Naive thymus-derived CD8-positive, alpha-beta T cell (primary cell): ENCODE measurements at regions not wholly inside any gene's neighbourhood (a gene's known extent, or its start where the extent isn't known, plus 50 kb on each side); places are given as distances from the start of the nearest gene placed in this dataset.

Experiments
- ATAC-seq, 2 donors: fragments of 150-1000 bp; cut with Tn5 transposase in 1 of 2; sonication (Bioruptor Pico), chemical (Tn5 transposase) in 1 of 2; 1 replicate in 1 of 2; 2 replicates in 1 of 2; pipeline ENCODE4 v1.10.0; 2021; ENCODE audit warnings: mild to moderate bottlenecking in 2 of 2, moderate library complexity in 2 of 2
- POLR2A ChIA-PET: fragments of 350-600 bp; sonication (Branson Sonifier 250); formaldehyde crosslinking; loops from one replicate; lab custom pipeline; 2021; ENCODE audit warnings: antibody characterized with exemption; lab: Charles Lee
- DNase-seq, 10 donors: peaks; one replicate each; pipeline versions ENCODE4 v3.0.0 to v3.0.0-alpha.2; 2020 to 2022
- H3K27ac Mint-ChIP-seq, 10 donors: one replicate each; pipeline ENCODE4 v1.8.0; 2020 to 2022; ENCODE audit warnings: mild to moderate bottlenecking in 10 of 10, mixed read lengths in 10 of 10, moderate library complexity in 4 of 10, inconsistent platforms in 1 of 10
- H3K27me3 Mint-ChIP-seq, 5 donors: one replicate each; pipeline ENCODE4 v1.8.0; 2021 to 2022; ENCODE audit warnings: mixed read lengths in 5 of 5
- H3K36me3 Mint-ChIP-seq, 3 donors: one replicate each; pipeline ENCODE4 v1.8.0; 2020 to 2022; ENCODE audit warnings: mixed read lengths in 3 of 3, mild to moderate bottlenecking in 2 of 3, inconsistent platforms in 1 of 3
- H3K4me1 Mint-ChIP-seq, 4 donors: one replicate each; pipeline ENCODE4 v1.8.0; 2021 to 2022; ENCODE audit warnings: mixed read lengths in 4 of 4
- H3K4me3 Mint-ChIP-seq, 10 donors: one replicate each; pipeline ENCODE4 v1.8.0; 2020 to 2022; ENCODE audit warnings: mild to moderate bottlenecking in 10 of 10, mixed read lengths in 10 of 10, moderate library complexity in 6 of 10, inconsistent platforms in 1 of 10
- H3K9me3 Mint-ChIP-seq, 9 donors: one replicate each; pipeline ENCODE4 v1.8.0; 2020 to 2022; ENCODE audit warnings: mixed read lengths in 9 of 9, mild to moderate bottlenecking in 3 of 9, inconsistent platforms in 1 of 9, moderate library complexity in 1 of 9

DNA sequence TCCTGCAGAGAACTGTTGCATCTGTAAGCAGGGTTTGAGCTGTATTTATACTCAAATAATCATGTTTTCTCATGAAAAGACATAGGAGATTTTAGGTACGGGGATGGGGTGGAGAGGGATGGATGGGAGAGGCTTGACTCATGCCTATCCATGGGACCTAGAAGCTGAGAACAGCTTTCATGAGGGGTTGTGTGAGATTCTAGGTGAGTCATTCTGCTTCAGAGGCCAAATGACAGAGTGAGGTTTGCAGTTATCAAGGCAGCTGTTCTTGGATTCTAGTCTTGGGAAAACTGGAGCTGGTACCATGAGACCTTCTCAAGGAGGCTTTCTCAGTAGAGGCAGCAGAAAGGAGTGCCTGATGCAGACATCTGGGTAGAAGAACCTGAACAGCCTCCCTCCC is 746.9 kb downstream of the TYW1 start:
- no peak for ATAC-seq
- H3K9me3 Mint-ChIP-seq = peaks cover 0 to 35% (median 13%) of the 10 kb centered on the region in 9 donors
- H3K27me3 Mint-ChIP-seq = peaks cover 0 to 9% (median 0%) of the 10 kb centered on the region in 5 donors
- DNase-seq = no peak
- H3K4me1 Mint-ChIP-seq = no peaks in the 10 kb centered on the region
- POLR2A ChIA-PET = no interaction called here
- peaks cover 0 to 5% (median 0%) of the 10 kb centered on the region in 3 donors for H3K36me3 Mint-ChIP-seq
- H3K27ac Mint-ChIP-seq = no peak overlapping the region
- H3K4me3 Mint-ChIP-seq = no peak overlapping the region

DNA sequence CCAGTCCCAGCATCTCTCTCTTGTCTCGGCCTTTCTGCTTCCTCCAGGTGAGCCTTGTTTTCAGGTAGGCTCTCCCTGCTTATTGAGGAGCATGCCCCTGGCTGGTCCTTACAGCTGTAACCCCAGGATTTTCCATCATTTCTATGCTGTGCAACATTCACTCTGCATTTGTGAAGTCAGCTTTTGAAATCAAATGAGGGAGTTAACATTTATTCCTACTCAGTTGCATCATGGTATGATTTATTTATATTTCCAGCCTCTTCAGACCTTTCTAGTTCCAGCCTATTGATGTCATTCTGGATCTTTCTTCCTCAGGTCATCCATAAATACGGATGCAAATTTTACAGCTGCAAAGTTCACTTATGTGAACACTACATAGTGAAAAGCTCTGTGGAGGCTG is 755.6 kb downstream of the TYW1 start:
- no peaks in the 10 kb centered on the region for H3K36me3 Mint-ChIP-seq
- peaks cover 0 to 15% (median 3%) of the 10 kb centered on the region in 9 donors for H3K9me3 Mint-ChIP-seq
- H3K4me1 Mint-ChIP-seq = no peaks in the 10 kb centered on the region
- DNase-seq = no peak
- peaks cover 0 to 11% (median 0%) of the 10 kb centered on the region in 5 donors for H3K27me3 Mint-ChIP-seq
- no peak for ATAC-seq
- H3K27ac Mint-ChIP-seq = no peak overlapping the region
- POLR2A ChIA-PET = no interaction called here
- no peak overlapping the region for H3K4me3 Mint-ChIP-seq

DNA sequence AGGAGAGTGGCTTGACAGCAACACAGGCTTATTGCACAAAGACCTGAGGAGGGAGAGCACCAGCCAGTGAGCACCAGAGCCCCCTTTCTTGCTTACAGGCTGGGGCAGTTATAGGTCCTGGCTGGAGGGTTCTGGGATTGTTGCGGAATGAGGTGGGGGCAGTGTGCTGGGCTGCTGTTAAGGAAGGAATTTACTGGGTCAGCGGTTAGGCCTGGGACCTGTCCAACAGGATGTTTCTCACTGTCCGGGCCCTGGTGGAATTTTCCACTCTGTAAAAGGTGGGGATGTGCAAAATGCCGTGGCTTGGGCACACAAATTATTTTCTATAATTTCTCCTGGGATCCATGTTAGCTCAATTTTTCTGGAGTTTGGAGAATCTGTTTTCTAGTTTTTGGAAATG is 757.3 kb downstream of the TYW1 start:
- H3K36me3 Mint-ChIP-seq = peaks cover 0 to 4% (median 0%) of the 10 kb centered on the region in 3 donors
- H3K27ac Mint-ChIP-seq = no peak overlapping the region
- POLR2A ChIA-PET = no interaction called here
- H3K27me3 Mint-ChIP-seq = peaks cover 0 to 9% (median 0%) of the 10 kb centered on the region in 5 donors
- H3K4me1 Mint-ChIP-seq = peaks cover 0 to 1% (median 0%) of the 10 kb centered on the region in 4 donors
- H3K4me3 Mint-ChIP-seq = no peak overlapping the region
- no peak for ATAC-seq
- H3K9me3 Mint-ChIP-seq = peaks cover 0 to 19% (median 7%) of the 10 kb centered on the region in 9 donors
- no peak for DNase-seq

GRCh38 chr7:67754651-67755050 is 758.0 kb downstream of the TYW1 start:
- H3K27me3 Mint-ChIP-seq = peaks cover 0 to 9% (median 0%) of the 10 kb centered on the region in 5 donors
- ATAC-seq (no peak), DNase-seq (no peak)
- H3K9me3 Mint-ChIP-seq = peaks cover 0 to 15% (median 7%) of the 10 kb centered on the region in 9 donors
- POLR2A ChIA-PET = no interaction called here
- H3K36me3 Mint-ChIP-seq = peaks cover 0 to 5% (median 0%) of the 10 kb centered on the region in 3 donors
- H3K4me3 Mint-ChIP-seq = no peak overlapping the region
- H3K27ac Mint-ChIP-seq = no peak overlapping the region
- peaks cover 0 to 1% (median 0%) of the 10 kb centered on the region in 4 donors for H3K4me1 Mint-ChIP-seq

- DNase-seq (no peak), ATAC-seq (no peak)
- H3K4me1 Mint-ChIP-seq = peaks cover 0 to 1% (median 0%) of the 10 kb centered on the region in 4 donors
- no peak overlapping the region for H3K27ac Mint-ChIP-seq
- H3K9me3 Mint-ChIP-seq = peaks cover 4 to 22% (median 12%) of the 10 kb centered on the region in 9 donors
- no peaks in the 10 kb centered on the region for H3K27me3 Mint-ChIP-seq
- H3K4me3 Mint-ChIP-seq = no peak overlapping the region
- H3K36me3 Mint-ChIP-seq = peaks cover 0 to 5% (median 0%) of the 10 kb centered on the region in 3 donors
- POLR2A ChIA-PET = no interaction called here
Observed at GRCh38 chr7:67758551-67758950, 761.9 kb downstream of the TYW1 start.

DNA sequence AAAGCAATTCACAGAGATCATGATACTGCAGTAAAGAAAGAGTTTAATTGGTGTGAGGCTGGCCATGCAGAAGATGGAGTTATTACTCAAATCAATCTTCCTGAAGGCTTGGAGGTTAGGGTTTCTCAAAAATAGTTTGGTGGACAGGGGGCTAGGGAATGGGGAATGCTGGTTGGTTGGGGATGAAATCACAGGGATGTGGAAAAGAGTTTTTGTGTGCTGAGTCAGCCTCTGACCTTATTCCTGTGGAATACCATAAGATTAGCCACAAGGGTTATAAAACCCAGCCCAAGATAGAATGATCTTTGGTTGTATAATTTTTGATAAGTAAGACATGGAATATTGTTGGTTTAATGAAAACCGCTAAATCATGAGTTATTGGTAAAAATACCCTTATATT is 764.3 kb downstream of the TYW1 start:
- DNase-seq (no peak), ATAC-seq (no peak)
- Mint-ChIP-seq H3K9me3 (peaks cover 6 to 21% (median 13%) of the 10 kb centered on the region in 9 donors), H3K4me3 (no peak overlapping the region), H3K4me1 (peaks cover 0 to 1% (median 0%) of the 10 kb centered on the region in 4 donors), H3K27me3 (no peaks in the 10 kb centered on the region), H3K36me3 (peaks cover 0 to 5% (median 0%) of the 10 kb centered on the region in 3 donors), H3K27ac (no peak overlapping the region)
- POLR2A ChIA-PET = no interaction called here

GRCh38 chr7:67762516-67762915 is 765.9 kb downstream of the TYW1 start:
- Mint-ChIP-seq H3K27me3 (no peaks in the 10 kb centered on the region), H3K9me3 (peaks cover 9 to 27% (median 17%) of the 10 kb centered on the region in 9 donors), H3K4me3 (no peak overlapping the region), H3K36me3 (peaks cover 0 to 10% (median 0%) of the 10 kb centered on the region in 3 donors), H3K27ac (no peak overlapping the region), H3K4me1 (peaks cover 0 to 1% (median 0%) of the 10 kb centered on the region in 4 donors)
- POLR2A ChIA-PET = no interaction called here
- DNase-seq (no peak), ATAC-seq (no peak)

DNA sequence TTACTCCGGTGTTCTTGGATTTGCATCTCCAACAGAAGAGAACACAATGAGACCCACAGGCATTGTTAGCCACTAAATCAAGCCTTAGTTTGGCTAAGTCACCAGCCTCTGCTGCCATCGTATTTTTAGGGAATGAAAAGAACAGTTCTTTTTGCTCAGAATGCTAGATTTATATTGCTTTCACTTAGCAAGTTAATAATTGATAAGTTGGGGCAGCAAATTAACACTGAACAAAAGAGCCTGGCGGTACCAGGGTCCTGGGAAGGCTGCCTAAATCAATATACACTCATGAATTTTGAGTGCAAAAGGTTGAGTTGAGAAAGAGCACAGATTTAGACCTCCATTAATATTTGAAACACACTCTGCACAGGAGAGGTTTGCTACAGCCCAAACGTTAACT is 767.7 kb downstream of the TYW1 start:
- POLR2A ChIA-PET = no interaction called here
- no peaks in the 10 kb centered on the region for H3K27me3 Mint-ChIP-seq
- ATAC-seq = no peak
- no peak overlapping the region for H3K4me3 Mint-ChIP-seq
- no peak overlapping the region for H3K27ac Mint-ChIP-seq
- no peak for DNase-seq
- H3K36me3 Mint-ChIP-seq = peaks cover 0 to 5% (median 0%) of the 10 kb centered on the region in 3 donors
- H3K9me3 Mint-ChIP-seq = peaks cover 6 to 25% (median 16%) of the 10 kb centered on the region in 9 donors
- H3K4me1 Mint-ChIP-seq = no peaks in the 10 kb centered on the region

DNA sequence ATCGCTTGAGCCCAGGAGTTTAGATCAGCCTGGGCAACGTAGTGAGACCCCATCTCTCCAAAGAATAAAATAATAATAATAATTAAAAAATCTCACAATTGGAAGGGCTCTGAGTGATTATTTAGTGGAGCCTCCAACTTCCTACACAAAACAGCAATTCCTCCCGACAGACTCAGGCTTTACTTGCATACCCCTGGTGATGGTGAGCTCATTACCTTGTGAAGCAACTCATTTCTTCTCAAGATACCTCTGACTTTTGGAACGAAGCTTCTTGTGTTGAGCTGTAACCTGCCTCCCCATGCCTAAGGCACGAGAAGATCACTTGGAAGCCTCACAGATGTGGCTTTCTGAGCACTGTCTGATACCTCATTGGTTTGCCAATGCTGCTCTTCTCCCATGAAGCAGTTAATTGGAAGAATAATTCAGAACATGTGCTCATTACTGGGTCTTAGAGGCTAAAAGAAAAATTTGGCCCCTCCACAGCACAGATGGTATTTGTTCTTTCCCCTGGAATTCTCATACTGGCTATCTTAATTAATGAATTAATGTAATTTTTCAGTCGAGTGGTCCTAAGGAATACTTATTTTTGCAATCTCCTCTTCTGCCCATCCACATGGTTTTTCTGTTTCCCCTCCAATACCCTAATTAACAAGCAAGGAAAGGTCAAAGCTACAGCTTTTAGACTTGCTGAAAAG is 769.0 kb downstream of the TYW1 start:
- POLR2A ChIA-PET = no interaction called here
- Mint-ChIP-seq H3K9me3 (peaks cover 8 to 30% (median 21%) of the 10 kb centered on the region in 9 donors), H3K4me1 (peaks cover 0 to 4% (median 0%) of the 10 kb centered on the region in 4 donors)

DNA sequence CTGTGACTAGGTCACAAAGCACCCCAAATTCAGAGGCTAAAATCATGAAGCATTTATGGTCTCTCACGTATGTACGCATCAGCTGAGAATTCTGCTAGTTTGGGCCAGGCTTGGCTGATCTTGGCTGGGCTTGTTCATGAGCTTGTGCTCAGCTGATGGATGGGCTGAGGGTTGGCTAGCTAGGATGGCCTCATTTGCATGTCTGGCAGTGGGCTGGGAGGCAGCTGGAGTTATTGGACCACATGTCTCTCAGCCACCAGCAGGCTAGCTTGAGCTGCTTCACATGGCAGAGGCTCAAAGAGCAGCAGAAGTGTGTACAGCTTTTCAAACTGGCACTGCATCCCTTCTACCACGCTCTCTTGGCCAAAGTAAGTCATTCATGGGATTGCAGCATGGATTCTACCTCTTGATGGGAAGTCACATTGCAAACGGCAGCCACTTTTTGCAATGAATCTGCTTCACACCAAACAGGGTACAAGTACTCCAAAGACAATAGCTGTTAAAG is 770.3 kb downstream of the TYW1 start:
- Mint-ChIP-seq H3K4me3 (no peak overlapping the region), H3K36me3 (peaks cover 0 to 10% (median 0%) of the 10 kb centered on the region in 3 donors), H3K27me3 (peaks cover 0 to 2% (median 0%) of the 10 kb centered on the region in 5 donors), H3K27ac (no peak overlapping the region), H3K9me3 (peaks cover 5 to 36% (median 21%) of the 10 kb centered on the region in 9 donors), H3K4me1 (peaks cover 0 to 4% (median 0%) of the 10 kb centered on the region in 4 donors)
- no peak for ATAC-seq
- POLR2A ChIA-PET = no interaction called here
- no peak for DNase-seq

More for the DNA sequence above, 769.0 kb downstream of the TYW1 start:
- Mint-ChIP-seq H3K27ac (no peak overlapping the region), H3K36me3 (peaks cover 0 to 10% (median 0%) of the 10 kb centered on the region in 3 donors), H3K4me3 (no peak overlapping the region), H3K27me3 (peaks cover 0 to 2% (median 0%) of the 10 kb centered on the region in 5 donors)
- ATAC-seq (no peak), DNase-seq (no peak)

DNA sequence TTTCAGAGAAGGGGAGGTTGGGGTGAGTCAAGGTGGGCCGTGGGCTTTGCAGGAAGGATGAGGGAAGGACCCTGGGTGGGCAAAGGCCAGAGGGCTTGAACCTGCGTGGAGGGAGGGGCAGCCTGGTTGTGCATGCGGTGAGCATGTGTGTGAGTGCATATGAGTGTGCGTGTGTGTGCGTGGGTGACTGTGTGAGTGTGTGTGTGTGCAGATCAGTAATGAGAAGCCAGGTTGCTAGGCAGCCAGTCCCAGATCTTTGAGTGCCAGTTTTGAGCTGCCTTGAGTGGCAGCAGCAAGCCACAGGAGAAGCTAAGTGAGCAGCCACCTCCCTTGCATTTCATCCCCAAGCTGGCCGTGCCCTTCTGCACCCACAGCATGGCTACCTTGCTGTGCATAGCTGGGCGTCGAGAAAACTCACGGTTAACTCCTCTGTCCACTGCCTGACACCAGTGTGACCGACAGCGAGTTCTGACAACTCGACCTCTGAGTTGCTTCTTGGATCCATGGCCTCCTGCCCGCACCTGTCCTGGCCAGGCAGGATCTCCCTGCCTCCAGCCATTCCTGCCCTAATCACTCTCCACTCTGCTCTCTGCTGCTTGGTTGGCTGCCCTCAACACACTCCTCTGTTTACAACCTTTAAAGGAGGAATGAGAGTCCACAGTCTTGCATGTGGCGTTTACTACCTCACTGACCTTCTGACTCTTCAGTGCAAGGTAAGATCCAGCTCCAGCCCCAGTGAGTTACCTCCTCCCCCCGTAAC is 775.4 kb downstream of the TYW1 start:
- Mint-ChIP-seq H3K9me3 (peaks cover 0 to 44% (median 19%) of the 10 kb centered on the region in 9 donors), H3K27ac (no peak overlapping the region), H3K4me3 (no peak overlapping the region), H3K4me1 (peaks cover 0 to 4% (median 0%) of the 10 kb centered on the region in 4 donors), H3K27me3 (peaks cover 0 to 3% (median 0%) of the 10 kb centered on the region in 5 donors), H3K36me3 (peaks cover 0 to 9% (median 1%) of the 10 kb centered on the region in 3 donors)
- no peak for ATAC-seq
- POLR2A ChIA-PET = no interaction called here
- no peak for DNase-seq

GRCh38 chr7:67773081-67773480 is 776.4 kb downstream of the TYW1 start:
- Mint-ChIP-seq H3K27ac (no peak overlapping the region), H3K4me1 (peaks cover 0 to 4% (median 0%) of the 10 kb centered on the region in 4 donors), H3K9me3 (peaks cover 0 to 37% (median 17%) of the 10 kb centered on the region in 9 donors), H3K27me3 (peaks cover 0 to 3% (median 0%) of the 10 kb centered on the region in 5 donors), H3K4me3 (no peak overlapping the region), H3K36me3 (peaks cover 0 to 5% (median 1%) of the 10 kb centered on the region in 3 donors)
- POLR2A ChIA-PET = no interaction called here
- no peak for DNase-seq
- no peak for ATAC-seq
